ENCODE measurements at regions not wholly inside any gene's neighbourhood (a gene's known extent, or its start where the extent isn't known, plus 50 kb on each side); places are given as distances from the start of the nearest gene placed in this dataset.

GRCh38 chr12:90355711-90356355 lies 599.1 kb downstream of the CCER1 start:
- DNase-seq = no peak
- H3K36me3 Mint-ChIP-seq (ENCODE audit: insufficient read depth, unreplicated experiment) = no peaks in the 10 kb centered on the region
- CTCF ChIA-PET = interaction anchor here (0.7 kb wide), 1 partner anchor 27 kb away, joined by 3 read pairs; no protein-coding TSS in a partner anchor
- peaks cover 9% of the 10 kb centered on the region for H3K9me3 Mint-ChIP-seq (ENCODE audit: low read depth, unreplicated experiment)
- no peak overlapping the region for H3K4me3 Mint-ChIP-seq (ENCODE audit: low read depth, unreplicated experiment)
- no peaks in the 10 kb centered on the region for H3K4me1 Mint-ChIP-seq (ENCODE audit: low read depth, unreplicated experiment)
- H3K27ac Mint-ChIP-seq (ENCODE audit: unreplicated experiment) = no peak overlapping the region
- TF ChIP-seq CTCF (IDR thresholded peaks at IDR 0.05; ENCODE audit: unreplicated experiment) = no peak
- intact Hi-C loops (cut with micrococcal nuclease; ENCODE audit: unreplicated experiment) = no loop called here
- BruUV-seq (replicated peaks) = no TSS peak
- H3K27me3 Mint-ChIP-seq (ENCODE audit: unreplicated experiment) = no peaks in the 10 kb centered on the region

- CTCF ChIA-PET = no interaction called here
- H3K27me3 Mint-ChIP-seq (ENCODE audit: unreplicated experiment) = no peaks in the 10 kb centered on the region
- intact Hi-C loops (cut with micrococcal nuclease; ENCODE audit: unreplicated experiment) = no loop called here
- peaks cover 18% of the 10 kb centered on the region for H3K9me3 Mint-ChIP-seq (ENCODE audit: low read depth, unreplicated experiment)
- no peak overlapping the region for H3K4me3 Mint-ChIP-seq (ENCODE audit: low read depth, unreplicated experiment)
- H3K36me3 Mint-ChIP-seq (ENCODE audit: insufficient read depth, unreplicated experiment) = no peaks in the 10 kb centered on the region
- H3K4me1 Mint-ChIP-seq (ENCODE audit: low read depth, unreplicated experiment) = no peaks in the 10 kb centered on the region
- no peak for DNase-seq
- BruUV-seq (replicated peaks) = no TSS peak
- no peak overlapping the region for H3K27ac Mint-ChIP-seq (ENCODE audit: unreplicated experiment)
- TF ChIP-seq CTCF (IDR thresholded peaks at IDR 0.05; ENCODE audit: unreplicated experiment) = no peak
These were observed 611.0 kb downstream of the CCER1 start for GRCh38 chr12:90343966-90344365.

GRCh38 chr12:90342081-90342480 lies 612.9 kb downstream of the CCER1 start:
- H3K4me3 Mint-ChIP-seq (ENCODE audit: low read depth, unreplicated experiment) = no peak overlapping the region
- no peaks in the 10 kb centered on the region for H3K36me3 Mint-ChIP-seq (ENCODE audit: insufficient read depth, unreplicated experiment)
- CTCF ChIA-PET = no interaction called here
- no peak for TF ChIP-seq CTCF (IDR thresholded peaks at IDR 0.05; ENCODE audit: unreplicated experiment)
- DNase-seq = no peak
- peaks cover 18% of the 10 kb centered on the region for H3K9me3 Mint-ChIP-seq (ENCODE audit: low read depth, unreplicated experiment)
- intact Hi-C loops (cut with micrococcal nuclease; ENCODE audit: unreplicated experiment) = no loop called here
- H3K27ac Mint-ChIP-seq (ENCODE audit: unreplicated experiment) = no peak overlapping the region
- H3K27me3 Mint-ChIP-seq (ENCODE audit: unreplicated experiment) = no peaks in the 10 kb centered on the region
- no peaks in the 10 kb centered on the region for H3K4me1 Mint-ChIP-seq (ENCODE audit: low read depth, unreplicated experiment)
- no TSS peak for BruUV-seq (replicated peaks)

- TF ChIP-seq CTCF (IDR thresholded peaks at IDR 0.05; ENCODE audit: unreplicated experiment) = no peak
- no peak for DNase-seq
- intact Hi-C loops (cut with micrococcal nuclease; ENCODE audit: unreplicated experiment) = no loop called here
- CTCF ChIA-PET = no interaction called here
- H3K4me3 Mint-ChIP-seq (ENCODE audit: low read depth, unreplicated experiment) = no peak overlapping the region
- no TSS peak for BruUV-seq (replicated peaks)
- no peak overlapping the region for H3K27ac Mint-ChIP-seq (ENCODE audit: unreplicated experiment)
- no peaks in the 10 kb centered on the region for H3K36me3 Mint-ChIP-seq (ENCODE audit: insufficient read depth, unreplicated experiment)
- H3K9me3 Mint-ChIP-seq (ENCODE audit: low read depth, unreplicated experiment) = peaks cover 9% of the 10 kb centered on the region
- H3K4me1 Mint-ChIP-seq (ENCODE audit: low read depth, unreplicated experiment) = no peaks in the 10 kb centered on the region
- H3K27me3 Mint-ChIP-seq (ENCODE audit: unreplicated experiment) = no peaks in the 10 kb centered on the region
These were observed 615.1 kb downstream of the CCER1 start for GRCh38 chr12:90339837-90340236.
